Caco-2 (cell line): ENCODE measurements at regions not wholly inside any gene's neighbourhood (a gene's known extent, or its start where the extent isn't known, plus 50 kb on each side); places are given as distances from the start of the nearest gene placed in this dataset.

Experiments
- BruUV-seq: library from RNA; stranded (reverse); fragments of 400-500 nt; replicated peaks from 2 replicates; lab custom pipeline; 2021; lab: Mats Ljungman, UMichigan
- CTCF ChIA-PET: fragments of 300-600 bp; sonication (Branson Sonifier 250); formaldehyde crosslinking; loops from one replicate; lab custom pipeline; 2022; ENCODE audit warnings: antibody characterized with exemption; lab: Charles Lee
- POLR2A ChIA-PET: fragments of 300-600 bp; sonication (Branson Sonifier 250); formaldehyde crosslinking; loops from one replicate; lab custom pipeline; 2022; ENCODE audit warnings: antibody characterized with exemption; lab: Charles Lee
- DNase-seq, 2 experiments: peaks; one replicate each; pipeline versions ENCODE4 v3.0.0 to v3.0.0-alpha.2; 2020 to 2022
- H3K27me3 ChIP-seq: replicated peaks from 2 replicates; pipeline ENCODE4 v1.6.0; 2011; ENCODE audit warnings: low read length; ENCODE audit not compliant: control insufficient read depth, insufficient read depth
- H3K36me3 ChIP-seq: 2 replicates; pipeline ENCODE4 v1.5.1; 2011; ENCODE audit warnings: low read length; ENCODE audit not compliant: control insufficient read depth, insufficient read depth
- H3K4me1 ChIP-seq: fragments of 250-450 bp; sonication (Bioruptor Pico); 2 replicates; pipeline ENCODE4 v1.5.1; 2020; ENCODE audit warnings: mild to moderate bottlenecking
- H3K4me3 ChIP-seq: 2 replicates; pipeline ENCODE4 v1.5.1; 2011; ENCODE audit warnings: low read depth, mild to moderate bottlenecking, control low read depth, low read length
- H3K9me3 ChIP-seq: fragments of 250-450 bp; sonication (Bioruptor Pico); 2 replicates; pipeline ENCODE4 v1.5.1; 2020; ENCODE audit warnings: mild to moderate bottlenecking, moderate library complexity
- H3K27ac Mint-ChIP-seq: one replicate; pipeline ENCODE4 v1.8.0; 2022; ENCODE audit warnings: mixed read lengths; ENCODE audit not compliant: unreplicated experiment
- H3K27me3 Mint-ChIP-seq: one replicate; pipeline ENCODE4 v1.8.0; 2022; ENCODE audit warnings: mixed read lengths; ENCODE audit not compliant: insufficient read depth, unreplicated experiment
- H3K36me3 Mint-ChIP-seq: one replicate; pipeline ENCODE4 v1.8.0; 2022; ENCODE audit warnings: mild to moderate bottlenecking, mixed read lengths; ENCODE audit not compliant: insufficient read depth, unreplicated experiment
- H3K4me1 Mint-ChIP-seq: one replicate; pipeline ENCODE4 v1.8.0; 2022; ENCODE audit warnings: low read depth, mixed read lengths; ENCODE audit not compliant: unreplicated experiment
- H3K4me3 Mint-ChIP-seq: one replicate; pipeline ENCODE4 v1.8.0; 2022; ENCODE audit warnings: mild to moderate bottlenecking, moderate library complexity, mixed read lengths; ENCODE audit not compliant: unreplicated experiment
- H3K9me3 Mint-ChIP-seq: one replicate; pipeline ENCODE4 v1.8.0; 2022; ENCODE audit warnings: mixed read lengths; ENCODE audit not compliant: unreplicated experiment
- CTCF ChIP-seq, 2 experiments: fragments of 200-600 bp in 1 of 2; IDR thresholded peaks; 1 replicate in 1 of 2; 2 replicates in 1 of 2; pipeline versions ENCODE4 v1.5.1 to v1.8.0; 2011 to 2022; ENCODE audit warnings: antibody characterized with exemption in 1 of 2, control low read depth in 1 of 2, inconsistent platforms in 1 of 2, low read depth in 1 of 2, low read length in 1 of 2, mild to moderate bottlenecking in 1 of 2, moderate library complexity in 1 of 2; ENCODE audit not compliant: insufficient read depth in 1 of 2, severe bottlenecking in 1 of 2, unreplicated experiment in 1 of 2
- intact Hi-C: fragments of 100-400 bp; cut with micrococcal nuclease; formaldehyde crosslinking; loops from one replicate; pipeline ENCODE4 v1.10.0; 2022; ENCODE audit not compliant: unreplicated experiment

- Histone ChIP-seq H3K27me3 (no peaks in the 10 kb centered on the region), H3K4me3 (no peak overlapping the region), H3K4me1 (no peaks in the 10 kb centered on the region), H3K36me3 (no peaks in the 10 kb centered on the region), H3K9me3 (peaks cover 41% of the 10 kb centered on the region)
- Mint-ChIP-seq H3K36me3 (peaks cover 5% of the 10 kb centered on the region), H3K27ac (no peak overlapping the region), H3K27me3 (no peaks in the 10 kb centered on the region), H3K4me3 (no peak overlapping the region), H3K9me3 (peaks cover 68% of the 10 kb centered on the region), H3K4me1 (peaks cover 7% of the 10 kb centered on the region)
- ChIA-PET POLR2A (interaction anchor here (0.6 kb wide), 1 partner anchor 214 kb away, joined by 3 read pairs; no protein-coding TSS in a partner anchor), CTCF (no interaction called here)
- intact Hi-C loops, result no loop called here
- BruUV-seq, result no TSS peak
- DNase-seq, result no peak
- no peak for TF ChIP-seq CTCF (IDR thresholded peaks at IDR 0.05; ENCODE audit: insufficient read depth in 1 of 2, low read depth in 1 of 2, low read length in 1 of 2, severe bottlenecking in 1 of 2, unreplicated experiment in 1 of 2)
These were observed 315.0 kb downstream of the CRPPA start for GRCh38 chr7:16106300-16106699.

- no TSS peak for BruUV-seq
These were observed 322.0 kb downstream of the CRPPA start for GRCh38 chr7:16099302-16099849.

GRCh38 chr7:16098585-16099179 is 322.7 kb downstream of the CRPPA start:
- DNase-seq, result peak in 1 of 2 experiments; percentile 29
- peaks cover 19% of the 10 kb centered on the region for H3K4me1 ChIP-seq
- ChIA-PET POLR2A (no interaction called here), CTCF (no interaction called here)
- H3K27me3 ChIP-seq, result no peaks in the 10 kb centered on the region
- peak overlapping the region; percentile 69 for H3K27ac Mint-ChIP-seq
- peaks cover 29% of the 10 kb centered on the region for H3K4me1 Mint-ChIP-seq
- H3K36me3 ChIP-seq, result no peaks in the 10 kb centered on the region
- no peaks in the 10 kb centered on the region for H3K9me3 ChIP-seq
- no peaks in the 10 kb centered on the region for H3K27me3 Mint-ChIP-seq
- no peaks in the 10 kb centered on the region for H3K9me3 Mint-ChIP-seq
- intact Hi-C loops, result loop anchor here (1.0 to 5.0 kb wide), 6 partner anchors 14 to 334 kb away; no protein-coding TSS in a partner anchor
- H3K4me3 ChIP-seq, result no peak overlapping the region
- no peaks in the 10 kb centered on the region for H3K36me3 Mint-ChIP-seq
- no peak overlapping the region for H3K4me3 Mint-ChIP-seq
- peak; percentile 63 for TF ChIP-seq CTCF (IDR thresholded peaks at IDR 0.05; ENCODE audit: insufficient read depth in 1 of 2, low read depth in 1 of 2, low read length in 1 of 2, severe bottlenecking in 1 of 2, unreplicated experiment in 1 of 2)
- BruUV-seq, result no TSS peak

More at GRCh38 chr7:16099302-16099849, 322.0 kb downstream of the CRPPA start:
- intact Hi-C loops, result loop anchor here (2.0 to 5.0 kb wide), 2 partner anchors 113 to 335 kb away; no protein-coding TSS in a partner anchor
- no peaks in the 10 kb centered on the region for H3K36me3 Mint-ChIP-seq
- H3K27me3 ChIP-seq, result no peaks in the 10 kb centered on the region
- ChIA-PET POLR2A (no interaction called here), CTCF (no interaction called here)
- H3K9me3 ChIP-seq, result no peaks in the 10 kb centered on the region
- no peaks in the 10 kb centered on the region for H3K36me3 ChIP-seq
- H3K9me3 Mint-ChIP-seq, result peaks cover 2% of the 10 kb centered on the region
- TF ChIP-seq CTCF (IDR thresholded peaks at IDR 0.05; ENCODE audit: insufficient read depth in 1 of 2, low read depth in 1 of 2, low read length in 1 of 2, severe bottlenecking in 1 of 2, unreplicated experiment in 1 of 2), result no peak
- peaks cover 19% of the 10 kb centered on the region for H3K4me1 ChIP-seq
- H3K4me3 ChIP-seq, result no peak overlapping the region
- H3K27ac Mint-ChIP-seq, result peak overlapping the region; percentile 69
- peaks cover 29% of the 10 kb centered on the region for H3K4me1 Mint-ChIP-seq
- H3K4me3 Mint-ChIP-seq, result no peak overlapping the region
- DNase-seq, result no peak
- no peaks in the 10 kb centered on the region for H3K27me3 Mint-ChIP-seq
